Panc1 (cell line): ENCODE measurements at regions not wholly inside any gene's neighbourhood (a gene's known extent, or its start where the extent isn't known, plus 50 kb on each side); places are given as distances from the start of the nearest gene placed in this dataset.

Experiments
- ATAC-seq: fragments of 200-7000 bp; cut with Tn5 transposase; 2 replicates; pipeline ENCODE4 v1.9.1; 2020; ENCODE audit warnings: mild to moderate bottlenecking, moderate library complexity
- BruUV-seq: library from RNA; stranded (reverse); fragments of 400-500 nt; replicated peaks from 2 replicates; lab custom pipeline; 2021; lab: Mats Ljungman, UMichigan
- CTCF ChIA-PET: fragments of 300-600 bp; sonication (Branson Sonifier 250); formaldehyde crosslinking; loops from one replicate; lab custom pipeline; 2022; ENCODE audit warnings: antibody characterized with exemption; lab: Charles Lee
- POLR2A ChIA-PET: fragments of 300-600 bp; sonication (Branson Sonifier 250); formaldehyde crosslinking; loops from one replicate; lab custom pipeline; 2022; ENCODE audit warnings: antibody characterized with exemption; lab: Charles Lee
- DNase-seq: peaks from one replicate; pipeline ENCODE4 v3.0.0-alpha.2; 2010; ENCODE audit warnings: low read depth, low spot score
- H3K27ac ChIP-seq: 2 replicates; pipeline ENCODE4 v1.5.1; 2011; ENCODE audit warnings: mild to moderate bottlenecking, low read length, inconsistent platforms
- H3K27me3 ChIP-seq: fragments of 200-500 bp; sonication (Bioruptor generic); 2 replicates; pipeline ENCODE4 v1.6.0; 2014; ENCODE audit warnings: low read length, inconsistent platforms; ENCODE audit not compliant: control insufficient read depth, insufficient read depth
- H3K36me3 ChIP-seq: fragments of 200-500 bp; sonication (Bioruptor generic); 2 replicates; pipeline ENCODE4 v1.5.1; 2014; ENCODE audit warnings: inconsistent platforms, mild to moderate bottlenecking, low read length, moderate library complexity; ENCODE audit not compliant: control insufficient read depth, insufficient read depth
- H3K4me1 ChIP-seq: 2 replicates; pipeline ENCODE4 v1.5.1; 2011; ENCODE audit warnings: inconsistent platforms, mild to moderate bottlenecking, low read length, moderate library complexity; ENCODE audit not compliant: control insufficient read depth, insufficient read depth
- H3K4me3 ChIP-seq, 2 experiments: 2 replicates each; pipeline ENCODE4 v1.5.1; 2011 to 2012; ENCODE audit warnings: low read depth in 2 of 2, low read length in 2 of 2, mild to moderate bottlenecking in 2 of 2, inconsistent platforms in 1 of 2, moderate library complexity in 1 of 2
- H3K9me3 ChIP-seq: fragments of 200-500 bp; sonication (Bioruptor generic); 2 replicates; pipeline ENCODE4 v1.5.1; 2014; ENCODE audit warnings: low read depth, mild to moderate bottlenecking, inconsistent platforms, low read length, moderate library complexity; ENCODE audit not compliant: control insufficient read depth, insufficient read depth
- POLR2AphosphoS5 ChIP-seq: IDR thresholded peaks from 2 replicates; pipeline ENCODE4 v1.6.1; 2012; ENCODE audit warnings: mild to moderate bottlenecking, low read depth, low read length, moderate library complexity
- REST ChIP-seq, 2 experiments: IDR thresholded peaks; 2 replicates each; pipeline ENCODE4 v1.6.1; 2011 to 2012; ENCODE audit warnings: low read depth in 2 of 2, control low read depth in 1 of 2, low read length in 1 of 2, mild to moderate bottlenecking in 1 of 2, moderate library complexity in 1 of 2; ENCODE audit not compliant: insufficient read depth in 1 of 2
- SIN3A ChIP-seq: IDR thresholded peaks from 2 replicates; pipeline ENCODE4 v1.6.1; 2012; ENCODE audit warnings: low read depth, mild to moderate bottlenecking, low read length, moderate library complexity, borderline replicate concordance; ENCODE audit not compliant: insufficient read depth
- TCF7L2 ChIP-seq: IDR thresholded peaks from 2 replicates; pipeline ENCODE4 v1.6.1; 2011; ENCODE audit warnings: mild to moderate bottlenecking, low read depth, low read length, inconsistent platforms
- in situ Hi-C: cut with HindIII; loops from 2 replicates; pipeline ENCODE4 v1.10.0; 2016; ENCODE audit warnings: low sequenced_read_pairs, low pct_unique_long_range_greater_than_20kb
- intact Hi-C: fragments of 100-400 bp; cut with micrococcal nuclease; formaldehyde crosslinking; loops from one replicate; pipeline ENCODE4 v1.10.0; 2022; ENCODE audit not compliant: unreplicated experiment
- TF ChIP-seq, protein P1 (sequence below): fragments of 450-650 bp; IDR thresholded peaks from 2 replicates; pipeline ENCODE4 v1.5.1; 2017; ENCODE audit warnings: mild to moderate bottlenecking

DNA sequence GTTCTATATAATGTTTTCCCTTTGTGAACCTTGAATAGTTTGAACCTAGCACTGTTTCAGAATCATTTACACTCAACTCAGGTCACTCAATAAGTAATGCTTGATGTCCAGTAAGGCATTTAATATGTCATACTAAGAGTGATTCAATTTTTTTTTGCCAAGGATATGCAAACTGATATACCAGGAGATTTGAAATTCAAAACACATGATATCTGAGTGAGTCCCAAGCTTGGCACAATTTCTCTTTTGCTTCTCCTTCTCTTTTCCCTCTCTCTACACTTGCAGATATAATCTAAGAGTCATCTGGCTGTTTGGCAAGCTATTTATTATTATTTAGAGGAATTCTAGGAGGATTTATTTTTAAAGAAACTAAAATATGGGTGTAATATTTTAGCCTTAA lies 61.6 kb upstream of the SPAG17 start:
- no peak for ATAC-seq
- in situ Hi-C loops (no loop called here), intact Hi-C loops (no loop called here)
- TF ChIP-seq, protein P1, sequence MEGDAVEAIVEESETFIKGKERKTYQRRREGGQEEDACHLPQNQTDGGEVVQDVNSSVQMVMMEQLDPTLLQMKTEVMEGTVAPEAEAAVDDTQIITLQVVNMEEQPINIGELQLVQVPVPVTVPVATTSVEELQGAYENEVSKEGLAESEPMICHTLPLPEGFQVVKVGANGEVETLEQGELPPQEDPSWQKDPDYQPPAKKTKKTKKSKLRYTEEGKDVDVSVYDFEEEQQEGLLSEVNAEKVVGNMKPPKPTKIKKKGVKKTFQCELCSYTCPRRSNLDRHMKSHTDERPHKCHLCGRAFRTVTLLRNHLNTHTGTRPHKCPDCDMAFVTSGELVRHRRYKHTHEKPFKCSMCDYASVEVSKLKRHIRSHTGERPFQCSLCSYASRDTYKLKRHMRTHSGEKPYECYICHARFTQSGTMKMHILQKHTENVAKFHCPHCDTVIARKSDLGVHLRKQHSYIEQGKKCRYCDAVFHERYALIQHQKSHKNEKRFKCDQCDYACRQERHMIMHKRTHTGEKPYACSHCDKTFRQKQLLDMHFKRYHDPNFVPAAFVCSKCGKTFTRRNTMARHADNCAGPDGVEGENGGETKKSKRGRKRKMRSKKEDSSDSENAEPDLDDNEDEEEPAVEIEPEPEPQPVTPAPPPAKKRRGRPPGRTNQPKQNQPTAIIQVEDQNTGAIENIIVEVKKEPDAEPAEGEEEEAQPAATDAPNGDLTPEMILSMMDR, result no peak
- no peak for TF ChIP-seq POLR2AphosphoS5
- TF ChIP-seq SIN3A, result no peak
- TF ChIP-seq TCF7L2, result no peak
- no peak for TF ChIP-seq REST (IDR thresholded peaks at IDR 0.05; ENCODE audit: insufficient read depth in 1 of 2, low read depth in 2 of 2, low read length in 1 of 2)
- Histone ChIP-seq H3K27ac (no peak overlapping the region), H3K9me3 (no peaks in the 10 kb centered on the region), H3K4me1 (no peaks in the 10 kb centered on the region), H3K27me3 (no peaks in the 10 kb centered on the region), H3K36me3 (no peaks in the 10 kb centered on the region), H3K4me3 (no peak overlapping the region)
- ChIA-PET POLR2A (no interaction called here), CTCF (no interaction called here)
- no peak for DNase-seq
- no TSS peak for BruUV-seq

GRCh38 chr1:118244194-118244593 lies 59.2 kb upstream of the SPAG17 start:
- ChIA-PET CTCF (no interaction called here), POLR2A (no interaction called here)

More at GRCh38 chr1:118244194-118244593, 59.2 kb upstream of the SPAG17 start:
- no peak for DNase-seq
- no peaks in the 10 kb centered on the region for H3K27me3 ChIP-seq
- no peak overlapping the region for H3K27ac ChIP-seq
- H3K4me3 ChIP-seq, result no peak overlapping the region
- no TSS peak for BruUV-seq
- TF ChIP-seq SIN3A (no peak), POLR2AphosphoS5 (no peak), TCF7L2 (no peak), REST (IDR thresholded peaks at IDR 0.05; ENCODE audit: insufficient read depth in 1 of 2, low read depth in 2 of 2, low read length in 1 of 2) (no peak)
- TF ChIP-seq, protein P1, result no peak
- H3K4me1 ChIP-seq, result no peaks in the 10 kb centered on the region
- no peaks in the 10 kb centered on the region for H3K9me3 ChIP-seq
- in situ Hi-C loops (no loop called here), intact Hi-C loops (no loop called here)
- ATAC-seq, result no peak
- H3K36me3 ChIP-seq, result no peaks in the 10 kb centered on the region
